Endothelial cell of umbilical vein (primary cell): ENCODE measurements at regions not wholly inside any gene's neighbourhood (a gene's known extent, or its start where the extent isn't known, plus 50 kb on each side); places are given as distances from the start of the nearest gene placed in this dataset.

Experiments
- BruUV-seq: library from RNA; stranded (reverse); fragments of 400-500 nt; replicated peaks from 2 replicates; lab custom pipeline; 2021; lab: Mats Ljungman, UMichigan
- CTCF ChIA-PET: fragments of 300-600, 350-600 bp; sonication (Branson Sonifier 250); formaldehyde crosslinking; loops from one replicate; lab custom pipeline; 2021; ENCODE audit warnings: antibody characterized with exemption, inconsistent platforms; lab: Charles Lee
- POLR2A ChIA-PET: fragments of 300-600, 350-600 bp; sonication (Branson Sonifier 250); formaldehyde crosslinking; loops from one replicate; lab custom pipeline; 2021; ENCODE audit warnings: antibody characterized with exemption, inconsistent platforms; lab: Charles Lee
- DNase-seq: peaks from one replicate; pipeline ENCODE4 v3.0.0-alpha.2; 2011; ENCODE audit warnings: low read depth, low spot score
- FAIRE-seq: peaks from 2 replicates; lab custom pipeline; 2011; peaks lifted over from hg19 to GRCh38; lab: Jason Lieb, UNC
- H2AFZ ChIP-seq: 2 replicates; pipeline ENCODE4 v1.6.0; 2012; ENCODE audit warnings: low read depth, low read length, control low read depth, inconsistent platforms
- H3K27ac ChIP-seq: 2 replicates; pipeline ENCODE4 v1.5.1; 2011; ENCODE audit warnings: low read depth, mild to moderate bottlenecking, control low read depth, low read length, moderate library complexity; ENCODE audit not compliant: insufficient read depth
- H3K27me3 ChIP-seq, 2 experiments: 2 replicates each; pipeline versions ENCODE4 v1.6.0 to v1.6.1; 2011; ENCODE audit warnings: low read length in 2 of 2, mixed read lengths in 1 of 2; ENCODE audit not compliant: control insufficient read depth in 2 of 2, insufficient read depth in 2 of 2
- H3K36me3 ChIP-seq, 2 experiments: 2 replicates in 1 of 2; 3 replicates in 1 of 2; pipeline ENCODE4 v1.5.1; 2011; ENCODE audit warnings: low read length in 2 of 2, mild to moderate bottlenecking in 1 of 2, moderate library complexity in 1 of 2; ENCODE audit not compliant: control insufficient read depth in 2 of 2, insufficient read depth in 2 of 2; ENCODE audit errors: extremely low read depth in 1 of 2
- H3K4me1 ChIP-seq: 3 replicates; pipeline ENCODE4 v1.5.1; 2011; ENCODE audit warnings: mild to moderate bottlenecking, low read length; ENCODE audit not compliant: control insufficient read depth, insufficient read depth; ENCODE audit errors: extremely low read depth
- H3K4me2 ChIP-seq: 2 replicates; pipeline ENCODE4 v1.6.1; 2011; ENCODE audit warnings: low read length, control low read depth, mixed read lengths; ENCODE audit not compliant: insufficient read depth
- H3K4me3 ChIP-seq, 3 experiments: fragments of 200-600 bp in 1 of 3; sonication (generic), shearing (Covaris generic) in 1 of 3; replicated peaks in 1 of 3; 2 replicates each; pipeline ENCODE4 v1.5.1; 2011 to 2016; ENCODE audit warnings: control low read depth in 3 of 3, low read length in 3 of 3, mild to moderate bottlenecking in 2 of 3, inconsistent platforms in 1 of 3, low read depth in 1 of 3, moderate library complexity in 1 of 3; ENCODE audit not compliant: insufficient read depth in 1 of 3
- H3K79me2 ChIP-seq: 2 replicates; pipeline ENCODE4 v1.6.0; 2012; ENCODE audit warnings: low read length, inconsistent platforms; ENCODE audit not compliant: control insufficient read depth, insufficient read depth
- H3K9ac ChIP-seq: replicated peaks from 2 replicates; pipeline ENCODE3; 2011; ENCODE audit warnings: low read length, control low read depth; ENCODE audit not compliant: insufficient read depth; ENCODE audit errors: extremely low read depth
- H3K9me1 ChIP-seq: replicated peaks from 3 replicates; pipeline ENCODE4 v1.6.0; 2011; ENCODE audit warnings: mild to moderate bottlenecking, low read length; ENCODE audit not compliant: control insufficient read depth, insufficient read depth; ENCODE audit errors: extremely low read depth
- H3K9me3 ChIP-seq: replicated peaks from 2 replicates; pipeline ENCODE4 v1.5.1; 2012; ENCODE audit warnings: low read length, inconsistent platforms; ENCODE audit not compliant: control insufficient read depth, insufficient read depth
- H4K20me1 ChIP-seq: replicated peaks from 2 replicates; pipeline ENCODE3; 2011; ENCODE audit warnings: mild to moderate bottlenecking, low read length; ENCODE audit not compliant: control insufficient read depth, insufficient read depth; ENCODE audit errors: extremely low read depth
- EZH2 ChIP-seq: IDR thresholded peaks from 2 replicates; pipeline ENCODE4 v1.6.1; 2012; ENCODE audit warnings: borderline replicate concordance, low read depth, mild to moderate bottlenecking, moderate library complexity, low read length, inconsistent platforms; ENCODE audit not compliant: severe bottlenecking
- FOS ChIP-seq: IDR thresholded peaks from 2 replicates; pipeline ENCODE4 v1.6.1; 2011; ENCODE audit warnings: mild to moderate bottlenecking, low read length, moderate library complexity, borderline replicate concordance; ENCODE audit not compliant: insufficient read depth
- GATA2 ChIP-seq: IDR thresholded peaks from 2 replicates; pipeline ENCODE4 v1.7.0; 2011; ENCODE audit warnings: low read depth, mild to moderate bottlenecking, moderate library complexity, mixed read lengths, low read length; ENCODE audit not compliant: insufficient read length, insufficient read depth
- JUN ChIP-seq: IDR thresholded peaks from 2 replicates; pipeline ENCODE4 v1.6.1; 2011; ENCODE audit warnings: borderline replicate concordance, low read depth; ENCODE audit not compliant: insufficient read length, insufficient read depth
- MYC ChIP-seq: IDR thresholded peaks from one replicate; pipeline ENCODE4 v1.6.1; 2011; ENCODE audit warnings: mild to moderate bottlenecking, low read depth, low read length
- POLR2A ChIP-seq: IDR thresholded peaks from 2 replicates; pipeline ENCODE4 v1.6.1; 2012; ENCODE audit warnings: low read depth, mild to moderate bottlenecking, control low read depth, low read length
- POLR2AphosphoS5 ChIP-seq: IDR thresholded peaks from 2 replicates; pipeline ENCODE4 v1.6.1; 2012; ENCODE audit warnings: low read depth, mild to moderate bottlenecking, control low read depth, low read length, moderate library complexity; ENCODE audit not compliant: insufficient read depth
- dilution Hi-C: fragments of 300-500 bp; cut with MboI; formaldehyde crosslinking; loops from one replicate; pipeline ENCODE4 v1.15.0; 2019; ENCODE audit warnings: low sequenced_read_pairs; ENCODE audit not compliant: extremely low pct_ligation_motif_present
- intact Hi-C: fragments of 100-400 bp; cut with micrococcal nuclease; formaldehyde crosslinking; loops from one replicate; pipeline ENCODE4 v1.10.0; 2022
- TF ChIP-seq, protein P1 (sequence below): IDR thresholded peaks from 2 replicates; pipeline ENCODE4 v1.6.1; 2011; ENCODE audit not compliant: insufficient read depth, insufficient read length
- TF ChIP-seq, protein P2 (sequence below), 2 donors: IDR thresholded peaks; 1 replicate in 1 of 2; 2 replicates in 1 of 2; pipeline ENCODE4 v1.5.1; 2011; ENCODE audit warnings: low read length in 2 of 2, mild to moderate bottlenecking in 2 of 2, moderate library complexity in 2 of 2, control low read depth in 1 of 2, inconsistent platforms in 1 of 2, low read depth in 1 of 2; ENCODE audit not compliant: insufficient read depth in 1 of 2; ENCODE audit errors: extremely low read depth in 1 of 2

DNA sequence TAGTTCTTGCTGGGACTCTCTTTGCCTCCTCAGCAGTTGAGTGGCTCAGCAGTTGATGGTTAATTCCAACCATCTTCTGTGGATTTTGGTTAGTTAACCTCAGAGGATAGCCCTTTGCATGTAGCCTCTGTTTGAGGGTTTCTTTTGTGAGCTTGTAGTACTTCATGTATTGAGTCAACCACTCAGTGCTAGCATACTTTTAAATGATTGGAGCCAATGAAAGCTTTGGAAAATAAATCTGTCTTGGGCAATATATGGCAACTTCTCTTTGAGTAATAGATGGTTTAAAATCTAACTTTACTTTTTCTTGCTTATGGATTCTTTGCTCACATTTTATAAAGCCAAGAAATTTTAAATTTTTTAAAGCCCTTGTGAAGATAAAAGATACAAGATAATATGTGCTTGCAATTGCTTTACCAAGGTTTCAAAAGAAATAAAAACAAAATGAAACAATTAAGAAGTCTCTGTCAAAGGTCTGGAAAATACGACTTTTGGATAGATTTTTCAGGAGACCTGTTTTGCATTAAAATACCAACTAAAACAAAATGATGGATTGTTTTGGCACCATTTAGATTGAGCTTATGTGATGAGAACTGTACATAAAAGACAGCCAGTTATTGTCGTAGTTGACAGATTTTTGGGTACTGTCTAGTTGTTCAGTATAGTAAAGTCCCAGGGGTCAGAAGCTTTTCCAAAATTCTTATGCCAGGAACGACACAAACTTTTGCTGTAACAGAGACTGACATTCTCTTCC, 181.9 kb downstream of the SPRY1 start:
- no peaks in the 10 kb centered on the region for H3K9me1 ChIP-seq
- no peaks in the 10 kb centered on the region for H4K20me1 ChIP-seq
- DNase-seq (no peak), FAIRE-seq (no peak)
- intact Hi-C loops: no loop called here
- no peaks in the 10 kb centered on the region for H3K36me3 ChIP-seq
- no peak overlapping the region for H3K4me3 ChIP-seq
- no peaks in the 10 kb centered on the region for H3K4me1 ChIP-seq
- no peaks in the 10 kb centered on the region for H3K79me2 ChIP-seq
- ChIA-PET POLR2A (no interaction called here), CTCF (interaction anchor here (0.9 kb wide), 1 partner anchor 13 kb away, joined by 3 read pairs; no protein-coding TSS in a partner anchor)
- H3K9ac ChIP-seq: no peak overlapping the region
- peaks cover 6 to 15% of the 10 kb centered on the region in 2 experiments for H3K27me3 ChIP-seq
- no peak overlapping the region for H3K4me2 ChIP-seq
- no TSS peak for BruUV-seq
- no peaks in the 10 kb centered on the region for H3K9me3 ChIP-seq
- dilution Hi-C loops: no loop called here
- TF ChIP-seq GATA2: no peak
- no peak for TF ChIP-seq JUN
- TF ChIP-seq POLR2A: no peak
- no peak for TF ChIP-seq FOS
- TF ChIP-seq, protein P1, sequence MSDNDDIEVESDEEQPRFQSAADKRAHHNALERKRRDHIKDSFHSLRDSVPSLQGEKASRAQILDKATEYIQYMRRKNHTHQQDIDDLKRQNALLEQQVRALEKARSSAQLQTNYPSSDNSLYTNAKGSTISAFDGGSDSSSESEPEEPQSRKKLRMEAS: no peak
- TF ChIP-seq MYC: no peak
- no peak for TF ChIP-seq POLR2AphosphoS5
- no peak for TF ChIP-seq EZH2
- TF ChIP-seq, protein P2, sequence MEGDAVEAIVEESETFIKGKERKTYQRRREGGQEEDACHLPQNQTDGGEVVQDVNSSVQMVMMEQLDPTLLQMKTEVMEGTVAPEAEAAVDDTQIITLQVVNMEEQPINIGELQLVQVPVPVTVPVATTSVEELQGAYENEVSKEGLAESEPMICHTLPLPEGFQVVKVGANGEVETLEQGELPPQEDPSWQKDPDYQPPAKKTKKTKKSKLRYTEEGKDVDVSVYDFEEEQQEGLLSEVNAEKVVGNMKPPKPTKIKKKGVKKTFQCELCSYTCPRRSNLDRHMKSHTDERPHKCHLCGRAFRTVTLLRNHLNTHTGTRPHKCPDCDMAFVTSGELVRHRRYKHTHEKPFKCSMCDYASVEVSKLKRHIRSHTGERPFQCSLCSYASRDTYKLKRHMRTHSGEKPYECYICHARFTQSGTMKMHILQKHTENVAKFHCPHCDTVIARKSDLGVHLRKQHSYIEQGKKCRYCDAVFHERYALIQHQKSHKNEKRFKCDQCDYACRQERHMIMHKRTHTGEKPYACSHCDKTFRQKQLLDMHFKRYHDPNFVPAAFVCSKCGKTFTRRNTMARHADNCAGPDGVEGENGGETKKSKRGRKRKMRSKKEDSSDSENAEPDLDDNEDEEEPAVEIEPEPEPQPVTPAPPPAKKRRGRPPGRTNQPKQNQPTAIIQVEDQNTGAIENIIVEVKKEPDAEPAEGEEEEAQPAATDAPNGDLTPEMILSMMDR (IDR thresholded peaks at IDR 0.05; ENCODE audit: extremely low read depth in 1 of 2, insufficient read depth in 1 of 2, low read depth in 1 of 2, low read length in 2 of 2): no peak
- H3K27ac ChIP-seq: no peak overlapping the region
- H2AFZ ChIP-seq: no peak overlapping the region
